ENCODE measurements at regions not wholly inside any gene's neighbourhood (a gene's known extent, or its start where the extent isn't known, plus 50 kb on each side); places are given as distances from the start of the nearest gene placed in this dataset.

DNA sequence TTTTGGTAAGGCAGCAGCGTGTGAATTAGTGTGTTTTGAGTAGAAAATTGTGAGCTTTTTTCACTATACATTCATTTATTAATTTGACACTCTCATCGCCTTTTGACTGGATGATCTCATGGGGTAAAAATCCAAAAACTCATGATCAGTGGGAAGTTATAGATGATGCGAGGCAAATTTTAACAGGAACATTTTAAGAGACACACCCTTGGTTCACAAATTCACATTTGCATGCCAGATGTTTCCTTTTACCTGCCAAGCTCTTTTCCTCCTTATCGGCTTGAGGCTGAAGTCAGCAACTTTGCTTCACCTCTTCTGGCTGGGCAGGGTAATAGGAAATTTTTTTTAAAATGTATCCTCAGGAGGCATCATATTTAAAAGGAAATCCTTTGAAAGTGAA, 318.0 kb upstream of the HS3ST1 start (continued):
- TF ChIP-seq, protein P1, sequence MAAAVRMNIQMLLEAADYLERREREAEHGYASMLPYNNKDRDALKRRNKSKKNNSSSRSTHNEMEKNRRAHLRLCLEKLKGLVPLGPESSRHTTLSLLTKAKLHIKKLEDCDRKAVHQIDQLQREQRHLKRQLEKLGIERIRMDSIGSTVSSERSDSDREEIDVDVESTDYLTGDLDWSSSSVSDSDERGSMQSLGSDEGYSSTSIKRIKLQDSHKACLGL (CRISPR knock-in tag; IDR thresholded peaks at IDR 0.05) = no peak

DNA sequence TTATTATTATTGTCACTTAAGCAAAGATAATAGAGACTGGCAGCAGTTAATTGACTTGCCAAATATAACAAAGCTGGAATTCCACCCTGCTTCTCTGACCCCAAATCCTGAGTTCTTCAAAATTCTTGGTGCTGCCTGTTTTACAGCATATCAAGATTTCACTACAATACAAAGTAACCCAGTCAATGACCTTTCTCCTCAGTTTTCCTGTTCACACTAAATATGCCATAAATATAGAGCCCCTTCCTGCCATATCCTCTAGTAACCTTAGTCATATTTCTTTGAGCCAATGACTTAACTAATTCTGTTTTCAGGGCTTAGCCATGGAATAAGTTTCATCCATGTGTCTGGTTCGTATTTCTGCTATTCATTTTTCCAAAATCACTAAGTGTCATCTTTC, 315.3 kb upstream of the HS3ST1 start:
- no peak overlapping the region for H3K27ac ChIP-seq (ENCODE audit: extremely low read length, insufficient read depth, low read length)
- ChIA-PET POLR2A (no interaction called here), CTCF (ENCODE audit: low intra/inter-chr PET ratio, low total read pairs) (no interaction called here)
- H3K79me2 ChIP-seq (ENCODE audit: insufficient read depth, low read length) = no peaks in the 10 kb centered on the region
- H3K9me3 ChIP-seq (ENCODE audit: low read length) = peaks cover 56% of the 10 kb centered on the region
- no peak for ATAC-seq
- in situ Hi-C loops (cut with HindIII; ENCODE audit: extremely low pct_ligation_motif_present, low pct_unique_long_range_greater_than_20kb) = no loop called here
- no peaks in the 10 kb centered on the region for H3K27me3 ChIP-seq (ENCODE audit: control insufficient read depth in 1 of 2, insufficient read depth in 2 of 2, low read length in 2 of 2)
- BruUV-seq (replicated peaks) = no TSS peak
- WGBS (ENCODE audit: low lambda C conversion rate) = 0% methylated on average over 1 of the region's 1 CpG
- no peaks in the 10 kb centered on the region for H3K36me3 ChIP-seq (replicated peaks in 1 of 2; ENCODE audit: control insufficient read depth in 1 of 2, insufficient read depth in 2 of 2, low read length in 2 of 2)
- no peak overlapping the region for H3K4me3 ChIP-seq (replicated peaks in 1 of 3; ENCODE audit: insufficient read depth in 1 of 3, low read depth in 2 of 3, low read length in 3 of 3)
- H2AFZ ChIP-seq (ENCODE audit: low read length) = no peak overlapping the region
- DNase-seq (ENCODE audit: low spot score) = no peak
- no peak overlapping the region for H3K9ac ChIP-seq (ENCODE audit: insufficient read depth, low read depth, low read length)
- no peaks in the 10 kb centered on the region for H4K20me1 ChIP-seq (ENCODE audit: insufficient read depth, low read length)
- TF ChIP-seq TARDBP (CRISPR knock-in tag; IDR thresholded peaks at IDR 0.05) (no peak), ZBTB38 (CRISPR knock-in tag; IDR thresholded peaks at IDR 0.05) (no peak), ZNF180 (CRISPR knock-in tag; IDR thresholded peaks at IDR 0.05; ENCODE audit: borderline replicate concordance, low read depth) (no peak), IKZF1 (IDR thresholded peaks at IDR 0.05) (no peak), EED (CRISPR knock-in tag; IDR thresholded peaks at IDR 0.05) (no peak)
- H3K4me1 ChIP-seq (ENCODE audit: insufficient read depth, low read length) = no peaks in the 10 kb centered on the region
- FAIRE-seq = no peak
- intact Hi-C loops (cut with micrococcal nuclease; ENCODE audit: unreplicated experiment) = no loop called here
- H3K4me2 ChIP-seq (ENCODE audit: low read depth, low read length) = no peak overlapping the region

DNA sequence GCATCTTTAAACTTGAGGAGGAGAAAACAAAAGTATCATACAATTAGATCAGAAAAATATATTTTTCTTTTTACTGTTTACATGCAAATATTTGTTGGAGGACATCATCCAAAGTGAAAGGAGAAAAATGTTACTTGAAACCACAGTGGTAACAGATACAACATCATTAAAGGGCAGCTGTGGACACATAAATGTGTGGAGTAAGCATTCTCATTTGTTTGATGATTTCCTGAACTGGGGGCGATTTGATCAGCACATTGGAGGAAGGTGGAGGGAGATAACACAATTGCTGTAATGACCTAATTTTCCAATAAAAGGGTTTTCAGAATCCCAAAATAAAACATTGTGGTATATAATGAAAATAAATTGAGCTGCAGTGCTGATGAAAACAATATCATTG, 314.5 kb upstream of the HS3ST1 start:
- CTCF ChIA-PET (ENCODE audit: low intra/inter-chr PET ratio, low total read pairs) = no interaction called here
- no peaks in the 10 kb centered on the region for H3K4me1 ChIP-seq (ENCODE audit: insufficient read depth, low read length)
- intact Hi-C loops (cut with micrococcal nuclease; ENCODE audit: unreplicated experiment) (no loop called here), in situ Hi-C loops (cut with HindIII; ENCODE audit: extremely low pct_ligation_motif_present, low pct_unique_long_range_greater_than_20kb) (no loop called here)
- BruUV-seq (replicated peaks) = no TSS peak
- H4K20me1 ChIP-seq (ENCODE audit: insufficient read depth, low read length) = no peaks in the 10 kb centered on the region
- no peak overlapping the region for H3K9ac ChIP-seq (ENCODE audit: insufficient read depth, low read depth, low read length)
- DNase-seq (ENCODE audit: low spot score) (no peak), ATAC-seq (no peak), FAIRE-seq (no peak)
- POLR2A ChIA-PET = no interaction called here
- H3K27ac ChIP-seq (ENCODE audit: extremely low read length, insufficient read depth, low read length) = no peak overlapping the region
- peaks cover 63% of the 10 kb centered on the region for H3K9me3 ChIP-seq (ENCODE audit: low read length)
- H3K79me2 ChIP-seq (ENCODE audit: insufficient read depth, low read length) = no peaks in the 10 kb centered on the region
- WGBS (ENCODE audit: low lambda C conversion rate) = 9% methylated on average over 1 of the region's 1 CpG
- H3K27me3 ChIP-seq (ENCODE audit: control insufficient read depth in 1 of 2, insufficient read depth in 2 of 2, low read length in 2 of 2) = no peaks in the 10 kb centered on the region
- H3K36me3 ChIP-seq (replicated peaks in 1 of 2; ENCODE audit: control insufficient read depth in 1 of 2, insufficient read depth in 2 of 2, low read length in 2 of 2) = no peaks in the 10 kb centered on the region
- no peak overlapping the region for H2AFZ ChIP-seq (ENCODE audit: low read length)
- H3K4me2 ChIP-seq (ENCODE audit: low read depth, low read length) = no peak overlapping the region
- TF ChIP-seq ARNTL (CRISPR knock-in tag; IDR thresholded peaks at IDR 0.05) = no peak
- TF ChIP-seq STAG1 (CRISPR knock-in tag; IDR thresholded peaks at IDR 0.05) = no peak
- TF ChIP-seq ZNF124 (CRISPR knock-in tag; IDR thresholded peaks at IDR 0.05) = no peak
- no peak for TF ChIP-seq MAFK (conservative IDR thresholded peaks at IDR 0.05 in 1 of 2, IDR thresholded peaks at IDR 0.05 in 1 of 2; ENCODE audit: low read length in 2 of 2)
- no peak overlapping the region for H3K4me3 ChIP-seq (replicated peaks in 1 of 3; ENCODE audit: insufficient read depth in 1 of 3, low read depth in 2 of 3, low read length in 3 of 3)

Measured in HepG2 (cell line).